Liver (tissue), 2 donors: ENCODE measurements at regions not wholly inside any gene's neighbourhood (a gene's known extent, or its start where the extent isn't known, plus 50 kb on each side); places are given as distances from the start of the nearest gene placed in this dataset.

ENCODE experiments used
- JUND ChIP-seq, 2 donors: IDR thresholded peaks; 2 replicates each; pipeline ENCODE4 v1.6.1; 2016; ENCODE audit warnings: antibody characterized with exemption in 2 of 2
- SP1 ChIP-seq: IDR thresholded peaks from 2 replicates; pipeline ENCODE4 v1.6.1; 2018; ENCODE audit warnings: antibody characterized with exemption, mild to moderate bottlenecking
- TF ChIP-seq, protein P1 (sequence below): IDR thresholded peaks from 2 replicates; pipeline ENCODE4 v1.6.1; 2016; ENCODE audit warnings: antibody characterized with exemption
- donor health status: healthy.

DNA sequence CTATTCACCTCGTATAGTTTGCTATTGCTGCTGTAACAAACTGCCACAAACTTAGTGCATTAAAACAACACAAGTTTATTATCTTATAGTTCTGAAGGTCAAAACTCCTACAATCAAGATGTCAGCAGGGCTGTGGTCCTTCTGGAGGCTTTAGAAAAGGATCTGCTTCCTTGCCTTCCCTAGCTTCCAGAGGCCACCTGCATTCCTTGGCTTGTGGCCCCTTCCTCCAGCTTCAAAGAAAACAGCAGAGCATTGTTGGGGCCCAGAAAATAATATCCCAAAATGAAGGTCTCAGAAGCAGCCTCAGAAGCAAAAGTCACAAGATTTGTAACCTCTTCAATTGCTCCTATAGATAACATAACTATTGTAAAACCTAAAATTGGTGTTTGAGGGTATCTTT is 100.6 kb downstream of the HNRNPLL start:
- TF ChIP-seq, protein P1, sequence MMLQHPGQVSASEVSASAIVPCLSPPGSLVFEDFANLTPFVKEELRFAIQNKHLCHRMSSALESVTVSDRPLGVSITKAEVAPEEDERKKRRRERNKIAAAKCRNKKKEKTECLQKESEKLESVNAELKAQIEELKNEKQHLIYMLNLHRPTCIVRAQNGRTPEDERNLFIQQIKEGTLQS, result no peak
- TF ChIP-seq JUND (IDR thresholded peaks at IDR 0.05), result no peak
- TF ChIP-seq SP1, result no peak
